ENCODE measurements at regions not wholly inside any gene's neighbourhood (a gene's known extent, or its start where the extent isn't known, plus 50 kb on each side); places are given as distances from the start of the nearest gene placed in this dataset.

DNA sequence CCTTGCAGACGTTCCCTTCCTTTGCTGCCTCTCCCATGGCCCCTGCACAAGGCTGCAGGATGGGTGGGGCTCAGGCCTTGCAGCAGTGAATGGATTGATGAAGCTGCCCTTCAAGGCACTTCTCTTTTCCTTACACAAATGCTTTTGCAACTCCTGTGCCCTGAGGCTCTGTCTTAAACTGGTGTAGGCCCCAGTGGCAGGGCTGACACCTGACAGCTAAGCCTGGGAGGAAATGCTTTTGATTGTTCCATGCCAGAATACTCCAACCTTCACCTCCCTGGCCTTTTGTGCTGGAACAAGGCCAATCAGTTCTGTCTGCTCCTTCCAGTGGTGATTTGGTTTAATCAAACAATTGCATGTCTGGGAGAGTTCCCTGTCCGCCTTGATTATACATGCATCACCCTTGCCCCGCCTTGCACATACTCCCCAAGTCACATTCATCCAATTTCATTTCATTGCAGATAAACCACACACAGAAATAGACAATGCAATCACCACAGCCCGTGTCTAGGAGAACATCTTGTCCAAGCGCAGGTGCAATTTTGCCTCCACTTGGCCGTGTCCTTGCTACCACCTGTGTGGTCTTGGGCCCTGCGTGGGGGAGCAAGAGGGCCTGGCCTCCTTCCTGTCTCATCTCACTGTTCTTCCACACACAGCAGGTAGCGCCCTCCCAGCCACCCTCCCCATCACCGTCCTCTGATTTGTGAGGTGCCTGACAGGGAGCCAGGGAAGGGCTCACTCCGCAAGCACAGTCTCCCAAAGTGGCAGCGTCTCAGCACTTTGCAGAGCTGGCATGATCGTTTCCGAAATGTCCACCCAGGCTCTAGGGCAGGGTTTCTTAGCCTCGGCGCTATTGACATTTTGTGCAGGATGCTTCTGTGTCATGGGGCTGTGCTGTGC, 120.4 kb downstream of the CDH26 start:
- no peak overlapping the region for H3K27ac ChIP-seq (ENCODE audit: low read depth in 2 of 2, low read length in 2 of 2)
- H3K36me3 ChIP-seq (ENCODE audit: control insufficient read depth in 2 of 3, insufficient read depth in 3 of 3, low read length in 3 of 3) = no peaks in the 10 kb centered on the region
- H3K4me3 ChIP-seq (ENCODE audit: low read length in 3 of 3) = no peak overlapping the region
- no peak for FAIRE-seq
- H3K9me3 ChIP-seq (ENCODE audit: control insufficient read depth in 2 of 3, insufficient read depth in 1 of 3, low read length in 3 of 3) = no peaks in the 10 kb centered on the region
- intact Hi-C loops (cut with DNase I) = no loop called here
- no peaks in the 10 kb centered on the region for H3K27me3 ChIP-seq (ENCODE audit: control insufficient read depth, insufficient read depth, low read length)
- H3K9ac ChIP-seq (ENCODE audit: low read length in 3 of 3) = no peak overlapping the region
- no peak for TF ChIP-seq CTCF (IDR thresholded peaks at IDR 0.05; ENCODE audit: borderline replicate concordance, extremely low read depth, insufficient read depth)
- H3K4me1 ChIP-seq (ENCODE audit: control insufficient read depth in 2 of 3, insufficient read depth in 2 of 3, low read depth in 1 of 3, low read length in 3 of 3) = no peaks in the 10 kb centered on the region
- peak in 1 of 5 donors; percentile 18 for DNase-seq

GRCh38 chr20:60080401-60080800, 122.2 kb downstream of the CDH26 start:
- peak in 1 of 5 donors; percentile 4 for DNase-seq
- Histone ChIP-seq H3K27ac (ENCODE audit: low read depth in 2 of 2, low read length in 2 of 2) (no peak overlapping the region), H3K9me3 (ENCODE audit: control insufficient read depth in 2 of 3, insufficient read depth in 1 of 3, low read length in 3 of 3) (no peaks in the 10 kb centered on the region), H3K27me3 (ENCODE audit: control insufficient read depth, insufficient read depth, low read length) (no peaks in the 10 kb centered on the region), H3K36me3 (ENCODE audit: control insufficient read depth in 2 of 3, insufficient read depth in 3 of 3, low read length in 3 of 3) (no peaks in the 10 kb centered on the region), H3K4me3 (ENCODE audit: low read length in 3 of 3) (no peak overlapping the region), H3K4me1 (ENCODE audit: control insufficient read depth in 2 of 3, insufficient read depth in 2 of 3, low read depth in 1 of 3, low read length in 3 of 3) (no peaks in the 10 kb centered on the region), H3K9ac (ENCODE audit: low read length in 3 of 3) (no peak overlapping the region)
- intact Hi-C loops (cut with DNase I) = no loop called here
- TF ChIP-seq CTCF (IDR thresholded peaks at IDR 0.05; ENCODE audit: borderline replicate concordance, extremely low read depth, insufficient read depth) = no peak
- no peak for FAIRE-seq

GRCh38 chr20:60085551-60086132, 127.4 kb downstream of the CDH26 start:
- Histone ChIP-seq H3K4me3 (ENCODE audit: low read length in 3 of 3) (no peak overlapping the region), H3K27ac (ENCODE audit: low read depth in 2 of 2, low read length in 2 of 2) (no peak overlapping the region)

More at GRCh38 chr20:60085551-60086132, 127.4 kb downstream of the CDH26 start:
- H3K4me1 ChIP-seq (ENCODE audit: control insufficient read depth in 2 of 3, insufficient read depth in 2 of 3, low read depth in 1 of 3, low read length in 3 of 3) = no peaks in the 10 kb centered on the region
- H3K27me3 ChIP-seq (ENCODE audit: control insufficient read depth, insufficient read depth, low read length) = peaks cover 9% of the 10 kb centered on the region
- no peak for DNase-seq
- no peaks in the 10 kb centered on the region for H3K9me3 ChIP-seq (ENCODE audit: control insufficient read depth in 2 of 3, insufficient read depth in 1 of 3, low read length in 3 of 3)
- no peaks in the 10 kb centered on the region for H3K36me3 ChIP-seq (ENCODE audit: control insufficient read depth in 2 of 3, insufficient read depth in 3 of 3, low read length in 3 of 3)
- H3K9ac ChIP-seq (ENCODE audit: low read length in 3 of 3) = no peak overlapping the region
- TF ChIP-seq CTCF (IDR thresholded peaks at IDR 0.05; ENCODE audit: borderline replicate concordance, extremely low read depth, insufficient read depth) = no peak
- intact Hi-C loops (cut with DNase I) = no loop called here
- FAIRE-seq = no peak

Measured in kidney (tissue), 13 donors.